Neural progenitor cell (in vitro differentiated cells): ENCODE measurements at regions not wholly inside any gene's neighbourhood (a gene's known extent, or its start where the extent isn't known, plus 50 kb on each side); places are given as distances from the start of the nearest gene placed in this dataset.

Source experiments
- CTCF ChIP-seq: fragments of 200-600 bp; sonication (generic); IDR thresholded peaks from 2 replicates; pipeline ENCODE4 v1.5.1; 2017; ENCODE audit warnings: antibody characterized with exemption, mild to moderate bottlenecking
- EZH2 ChIP-seq: fragments of 200-600 bp; sonication (generic); IDR thresholded peaks from 2 replicates; pipeline ENCODE4 v1.6.1; 2017; ENCODE audit warnings: antibody characterized with exemption, mild to moderate bottlenecking, moderate library complexity
- EZH2phosphoT487 ChIP-seq: fragments of 200-600 bp; sonication (generic); IDR thresholded peaks from 2 replicates; pipeline ENCODE4 v1.6.1; 2017; ENCODE audit warnings: antibody characterized with exemption

GRCh38 chr18:64546451-64546850 lies 397.6 kb upstream of the LINC00305 start:
- TF ChIP-seq CTCF (no peak), EZH2 (no peak), EZH2phosphoT487 (no peak)
